Fibroblast of upper back skin (primary cell): ENCODE measurements at regions not wholly inside any gene's neighbourhood (a gene's known extent, or its start where the extent isn't known, plus 50 kb on each side); places are given as distances from the start of the nearest gene placed in this dataset.
A peak's percentile ranks its signal among the peaks of the same experiment; 100 is the strongest.
"Not testable (repeated sequence)": the region's sequence is repeated elsewhere in the genome, so short reads cannot be mapped to it uniquely, and the experiment has no call there.

ENCODE experiments used
- DNase-seq: peaks from one replicate; pipeline ENCODE4 v3.0.0-alpha.2; 2013

DNA sequence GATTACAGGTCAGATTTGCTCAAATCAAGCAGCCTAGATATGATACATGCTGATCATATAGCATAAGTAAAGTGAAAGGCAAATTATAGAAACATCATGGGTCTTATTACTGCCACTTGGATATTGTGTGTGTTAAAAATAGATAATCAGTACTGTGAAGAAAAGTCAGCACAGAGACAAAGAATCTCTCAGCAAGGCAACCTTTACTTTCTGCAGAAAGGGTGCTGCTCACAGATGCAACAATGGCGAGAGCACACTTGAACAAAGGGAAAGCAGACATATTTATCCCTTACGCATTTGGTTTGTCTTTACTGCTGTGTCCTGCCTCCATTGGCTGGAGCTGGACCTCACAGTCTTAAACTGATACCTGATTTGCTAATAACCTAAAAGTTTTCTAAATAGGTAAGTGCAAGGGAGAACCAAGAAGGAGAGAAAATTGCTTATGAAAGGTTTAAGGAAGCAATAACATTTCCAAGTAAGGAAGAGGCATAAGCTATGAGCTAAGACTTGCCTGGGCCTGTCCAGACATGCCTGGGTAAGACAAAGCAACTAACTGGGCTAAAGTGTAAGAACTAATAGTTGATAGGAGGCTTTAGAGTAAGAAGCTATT is 1310.8 kb upstream of the LRRTM3 start:
- no peak for DNase-seq

DNA sequence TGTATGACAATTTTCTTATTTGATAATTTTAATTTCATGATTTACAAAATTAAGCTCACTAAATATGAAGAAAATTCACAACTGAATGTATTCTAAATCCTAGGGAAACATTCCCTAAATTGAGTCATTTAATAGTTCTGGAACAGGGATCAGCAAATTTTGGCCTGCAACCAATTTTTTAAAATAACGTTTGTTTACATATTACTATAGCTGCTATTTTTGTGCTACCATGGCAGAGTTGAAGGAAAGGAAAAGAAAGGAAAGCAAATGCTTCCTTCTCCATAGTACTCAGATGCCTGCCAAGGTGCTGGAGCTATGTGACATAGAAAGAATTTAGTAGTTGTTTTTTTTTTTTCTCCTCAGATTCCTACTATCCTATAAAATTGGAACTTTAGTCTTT is 1307.7 kb upstream of the LRRTM3 start:
- DNase-seq, result peak; percentile 31

DNA sequence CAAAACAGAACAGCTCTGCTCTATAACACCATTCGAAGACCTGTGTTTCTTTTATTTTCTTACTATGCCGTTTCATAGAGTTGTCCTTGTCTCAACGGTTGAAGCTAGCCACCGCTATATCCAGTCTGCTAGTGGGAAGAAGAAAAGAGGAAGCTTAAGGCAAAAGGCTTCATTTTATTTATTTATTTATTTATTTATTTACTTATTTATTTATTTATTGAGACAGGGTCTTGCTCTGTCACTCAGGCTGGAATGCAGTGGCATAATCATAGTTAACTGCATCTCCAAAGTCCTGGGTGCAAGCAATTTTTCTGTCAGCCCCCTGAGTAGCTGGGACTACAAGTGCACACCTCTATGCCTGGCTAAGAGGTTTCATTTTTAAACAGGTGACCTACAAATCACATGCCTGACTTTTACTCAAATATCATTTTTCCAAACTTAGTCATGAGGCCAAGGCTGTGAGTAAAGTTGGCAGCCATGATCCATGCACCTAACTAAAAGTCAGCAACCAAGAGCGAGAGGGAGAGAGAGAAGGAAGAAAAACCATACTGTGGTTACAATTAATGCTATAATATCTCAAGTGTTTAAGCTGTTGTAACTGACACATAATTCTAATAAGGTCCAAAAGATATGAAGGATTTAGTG is 1305.3 kb upstream of the LRRTM3 start:
- DNase-seq, result no peak

DNA sequence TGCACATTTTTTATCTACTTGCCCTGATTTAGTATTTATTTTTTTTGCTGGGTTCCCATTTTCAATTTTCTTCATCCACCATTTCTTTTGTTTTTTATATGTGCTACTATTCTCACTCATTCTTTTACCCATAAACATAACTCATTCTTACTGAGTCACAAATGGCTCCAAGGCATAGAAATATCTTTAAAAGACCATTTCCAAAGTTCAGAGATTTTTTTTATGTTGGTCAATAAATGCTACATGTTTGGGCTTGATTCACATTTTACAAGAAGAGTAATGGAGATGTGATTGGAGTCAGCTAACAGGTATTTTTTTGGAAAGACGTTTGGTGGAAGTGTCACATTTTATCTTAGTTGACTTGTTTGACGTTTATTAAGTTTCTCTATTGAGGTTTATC is 1303.2 kb upstream of the LRRTM3 start:
- DNase-seq, result no peak

DNA sequence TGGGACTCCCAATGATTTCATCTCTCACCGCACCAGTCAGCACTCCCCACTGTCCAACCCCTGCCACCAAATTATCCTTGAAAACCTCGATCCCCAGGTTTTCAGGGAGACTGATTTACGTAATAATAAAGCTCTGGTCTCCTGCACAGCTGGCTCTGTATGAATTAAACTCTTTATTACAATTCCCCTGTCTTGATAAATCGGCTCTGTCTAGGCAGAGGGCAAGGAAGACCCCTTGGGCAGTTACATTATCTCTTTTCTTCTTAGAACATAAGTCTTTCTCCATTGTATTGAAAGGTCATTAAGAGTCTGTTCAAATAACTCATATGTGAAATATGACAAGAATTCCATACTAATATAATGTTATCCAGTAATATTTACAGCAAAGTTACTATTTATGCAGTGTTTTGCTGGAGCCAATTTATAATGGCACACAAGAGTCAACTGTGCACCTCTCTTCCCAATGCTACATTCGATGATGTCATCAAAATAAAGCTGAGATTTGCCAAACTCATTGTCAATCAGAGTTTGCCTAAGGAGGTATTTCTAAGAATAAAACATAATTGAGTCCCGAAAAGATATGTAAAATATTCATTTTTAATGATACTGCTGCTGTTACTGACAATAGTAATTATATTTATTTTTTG is 1297.2 kb upstream of the LRRTM3 start:
- DNase-seq, result peak; percentile 16

DNA sequence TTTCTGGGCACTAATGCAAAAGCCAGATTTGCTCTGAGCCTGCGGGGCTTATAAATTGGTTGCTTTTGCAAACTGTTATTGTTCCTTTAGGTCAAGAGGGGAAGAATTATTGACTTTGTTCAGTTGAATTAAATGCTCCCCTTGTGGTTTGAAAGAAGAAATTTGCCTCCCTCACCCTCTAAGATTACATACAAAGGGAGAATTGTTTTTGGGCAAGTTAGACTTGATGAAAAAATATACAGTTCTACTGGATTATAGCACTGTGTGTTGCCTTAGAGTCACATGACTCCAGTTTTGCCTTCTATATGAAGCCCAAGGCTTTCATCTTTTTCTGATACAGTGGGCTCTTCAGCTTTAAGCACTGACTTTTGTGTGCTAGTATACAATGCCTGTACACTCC is 1265.8 kb upstream of the LRRTM3 start:
- DNase-seq, result no peak

DNA sequence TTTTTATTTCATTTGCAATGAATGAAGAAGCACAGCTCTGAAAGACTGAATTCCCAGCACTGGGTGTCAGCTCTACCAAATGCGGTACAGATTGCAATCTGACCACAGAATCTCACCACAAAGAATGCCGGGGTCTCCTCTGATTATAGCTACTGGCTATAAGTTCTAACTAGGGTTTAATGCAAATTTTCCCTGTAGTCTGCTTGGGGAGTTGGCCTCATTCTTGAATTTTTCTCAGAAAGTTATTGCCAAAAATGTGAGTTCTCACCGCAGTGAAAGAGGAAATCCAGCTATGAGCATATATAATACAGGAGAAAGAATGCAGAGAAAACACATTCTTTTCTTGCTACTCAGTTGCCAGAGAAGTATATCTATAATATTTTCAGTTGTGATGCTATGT is 1255.7 kb upstream of the LRRTM3 start:
- peak; percentile 98 for DNase-seq

DNA sequence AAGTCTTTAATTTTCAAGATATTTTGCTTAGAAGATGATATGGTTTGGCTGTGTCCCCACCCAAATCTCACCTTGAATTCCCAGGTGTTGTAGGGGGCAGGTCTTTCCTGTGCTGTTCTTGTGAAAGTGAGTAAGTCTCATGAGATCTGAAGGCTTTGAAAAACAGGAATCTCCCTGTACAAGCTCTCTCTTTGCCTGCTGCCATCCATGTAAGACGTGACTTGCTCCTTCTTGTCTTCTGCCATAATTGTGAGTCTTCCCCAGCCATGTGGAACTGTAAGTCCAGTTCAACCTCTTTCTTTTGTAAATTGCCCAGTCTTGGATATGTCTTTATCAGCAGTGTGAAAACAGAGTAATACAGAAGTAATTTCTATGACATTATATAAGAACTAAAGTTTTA is 1255.2 kb upstream of the LRRTM3 start:
- not testable (repeated sequence) for DNase-seq

DNA sequence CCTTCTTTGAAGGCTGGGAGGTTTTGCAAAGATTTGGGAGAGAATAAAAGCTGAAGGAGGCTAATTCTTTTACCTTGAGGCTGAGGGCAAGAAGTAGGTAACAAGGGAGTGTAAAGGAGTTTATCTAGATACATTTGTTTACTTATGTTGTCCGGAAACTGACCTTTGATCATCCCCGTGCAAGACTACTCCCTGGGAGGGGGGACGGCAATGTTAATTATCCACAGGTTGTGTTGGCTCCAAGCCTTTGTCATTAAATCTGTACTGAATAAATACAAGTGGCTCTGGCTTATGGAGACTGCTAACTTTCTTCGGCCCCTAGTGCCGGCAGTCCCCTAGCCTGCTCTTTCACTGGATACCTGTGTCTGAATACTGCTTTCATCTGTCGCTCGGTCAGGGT is 1250.6 kb upstream of the LRRTM3 start:
- no peak for DNase-seq

DNA sequence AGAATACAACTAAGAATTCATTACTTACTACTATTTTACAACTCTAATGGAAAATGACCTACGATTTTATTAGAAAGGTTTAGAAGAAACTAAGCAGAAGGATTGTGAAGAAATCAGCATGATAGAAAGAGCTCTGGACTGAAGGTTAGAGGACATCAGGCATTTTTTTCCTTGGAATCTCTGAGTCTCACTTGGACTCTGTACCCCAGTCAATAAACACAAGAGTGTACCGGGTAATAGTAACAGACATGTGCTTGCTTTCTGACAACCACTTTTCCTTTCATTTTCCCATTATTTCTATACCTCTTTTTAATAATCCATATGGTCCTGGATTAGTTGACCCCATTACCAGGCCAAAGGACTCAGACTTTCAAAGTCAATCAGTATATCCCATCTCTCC is 1240.9 kb upstream of the LRRTM3 start:
- no peak for DNase-seq

DNA sequence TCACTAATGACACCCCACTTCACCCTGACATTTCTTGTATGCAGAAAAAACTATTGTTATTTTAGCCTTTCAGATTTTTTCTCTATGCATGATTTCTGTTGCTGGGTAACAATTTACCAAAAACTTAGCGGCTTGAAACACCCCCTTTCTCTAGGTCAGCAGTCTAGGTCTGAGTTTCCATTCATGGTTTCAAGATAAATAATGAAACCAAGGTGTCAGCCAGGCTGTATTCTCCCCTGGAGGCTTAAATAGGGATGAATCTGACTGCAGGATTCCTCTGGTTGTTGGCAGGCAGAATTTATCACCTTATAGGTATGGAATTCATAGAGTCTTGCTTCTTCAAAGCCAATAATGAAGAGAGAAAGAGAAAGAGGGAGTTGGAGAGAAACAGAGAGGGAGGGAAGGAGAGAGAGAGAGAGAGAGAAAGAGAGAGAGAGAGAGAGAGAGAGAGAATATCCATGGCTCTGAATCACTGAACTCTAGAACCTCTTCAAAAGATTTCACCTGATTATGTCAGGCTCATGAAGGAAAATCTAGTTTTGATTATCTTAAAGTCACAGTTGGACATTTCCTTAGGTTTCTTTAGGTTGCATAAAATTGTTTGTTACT is 1224.6 kb upstream of the LRRTM3 start:
- no peak for DNase-seq

DNA sequence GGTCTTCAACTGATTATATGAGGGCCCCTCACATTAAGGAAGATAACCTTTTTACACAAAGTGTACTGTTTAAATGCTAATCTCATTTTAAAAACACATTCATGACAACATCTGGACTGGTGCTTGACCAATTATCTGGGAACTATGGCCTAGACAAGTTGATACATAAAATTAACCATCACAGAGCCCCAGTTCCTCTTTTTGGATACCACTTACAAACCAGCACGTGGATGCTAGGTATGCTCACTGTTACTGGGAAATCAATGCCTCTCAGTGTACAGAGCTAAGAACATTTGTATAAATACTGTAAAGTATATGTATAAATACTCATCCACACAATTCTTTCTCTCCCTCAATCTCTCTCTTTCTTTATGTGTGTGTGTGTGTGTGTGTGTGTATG is 1217.8 kb upstream of the LRRTM3 start:
- DNase-seq, result no peak

DNA sequence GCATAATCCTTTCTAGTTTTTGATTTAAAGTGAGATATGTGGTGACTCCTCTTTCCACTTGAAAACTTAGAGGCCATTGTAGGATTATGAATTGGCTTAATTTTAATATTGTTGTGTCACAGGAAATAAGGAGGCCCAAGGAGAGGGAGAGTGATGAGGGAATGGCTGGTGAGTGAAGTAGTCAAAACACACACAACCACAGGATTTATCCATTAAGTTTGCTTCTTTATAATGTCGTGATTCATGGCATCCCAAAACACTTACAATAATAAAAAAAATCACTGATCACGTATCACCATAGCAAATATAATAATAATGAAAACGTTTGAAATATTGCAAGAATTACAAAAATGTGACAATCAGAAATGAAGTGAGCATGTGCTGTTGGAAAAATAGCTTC is 1215.5 kb upstream of the LRRTM3 start:
- peak; percentile 8 for DNase-seq

DNA sequence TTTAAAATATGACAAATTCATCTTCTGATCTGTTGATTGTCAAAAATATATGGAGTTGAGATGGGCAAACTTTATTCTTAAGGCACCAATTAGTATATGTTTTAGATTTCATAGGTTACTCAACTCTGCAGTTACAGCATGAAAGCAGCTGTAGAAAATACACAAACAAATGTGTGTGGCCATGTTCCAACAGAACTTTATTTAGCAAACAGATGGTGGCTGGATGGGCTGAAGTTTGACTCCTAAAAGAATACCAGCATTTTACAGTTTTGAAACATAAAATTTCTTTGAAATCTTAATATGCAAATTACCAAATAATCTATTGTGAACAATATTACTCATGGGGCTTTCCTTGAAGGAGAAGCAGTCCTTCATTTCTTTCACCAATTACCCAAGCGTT is 1206.0 kb upstream of the LRRTM3 start:
- DNase-seq, result no peak

DNA sequence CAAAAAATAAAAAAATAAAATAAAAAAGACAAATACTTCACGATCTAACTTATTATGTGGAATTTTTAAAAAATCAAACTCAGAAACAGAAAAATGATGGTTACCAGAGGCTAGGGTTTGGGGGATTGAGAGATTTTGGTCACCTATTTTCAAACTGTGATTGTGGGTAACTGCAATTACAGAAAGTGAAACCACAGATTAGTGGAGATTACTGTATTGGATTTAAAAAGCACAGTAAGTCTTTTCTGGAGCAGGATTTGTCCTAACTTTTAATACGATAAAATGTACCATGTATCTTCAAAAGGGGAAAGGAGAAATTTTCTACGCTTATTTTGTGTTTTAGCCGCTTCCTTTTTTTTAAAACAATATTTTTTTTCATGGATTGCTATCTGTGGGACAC is 1204.9 kb upstream of the LRRTM3 start:
- DNase-seq, result no peak

DNA sequence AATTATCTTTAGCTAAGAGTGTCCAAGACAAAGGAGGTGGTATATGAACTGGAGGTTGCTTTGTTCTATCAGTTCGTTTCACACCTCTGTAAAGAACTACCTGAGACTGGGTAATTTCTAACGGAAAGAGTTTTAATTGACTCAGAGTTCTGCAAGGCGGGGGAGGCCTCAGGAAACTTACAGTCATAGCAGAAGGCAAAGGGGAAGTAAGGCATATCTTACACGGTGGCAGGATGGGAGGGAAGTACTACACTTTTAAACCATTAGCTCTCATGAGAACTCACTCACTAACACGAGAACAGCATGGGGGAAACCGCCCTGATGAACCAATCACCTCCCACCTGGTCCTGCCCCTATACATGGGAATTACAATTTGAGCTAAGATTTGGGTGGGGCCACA is 1202.3 kb upstream of the LRRTM3 start:
- DNase-seq, result no peak

DNA sequence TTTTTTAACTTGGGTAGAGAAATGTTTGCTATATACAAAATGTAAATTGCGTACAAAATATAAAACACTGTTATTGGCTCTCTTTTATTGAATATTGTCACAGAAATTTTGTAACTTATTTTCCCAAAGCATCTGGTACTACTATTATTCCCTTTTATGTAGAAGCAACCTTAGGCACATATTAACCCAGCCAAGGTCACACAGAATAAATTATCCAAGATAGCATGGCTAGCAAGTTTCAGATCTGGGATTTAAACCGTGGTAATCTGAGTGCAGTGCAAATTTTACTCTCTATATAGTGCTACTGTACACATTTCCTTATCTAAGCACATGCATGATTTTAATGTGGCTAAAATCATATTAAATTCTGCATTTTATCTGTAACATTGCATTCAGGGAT is 1190.5 kb upstream of the LRRTM3 start:
- no peak for DNase-seq

DNA sequence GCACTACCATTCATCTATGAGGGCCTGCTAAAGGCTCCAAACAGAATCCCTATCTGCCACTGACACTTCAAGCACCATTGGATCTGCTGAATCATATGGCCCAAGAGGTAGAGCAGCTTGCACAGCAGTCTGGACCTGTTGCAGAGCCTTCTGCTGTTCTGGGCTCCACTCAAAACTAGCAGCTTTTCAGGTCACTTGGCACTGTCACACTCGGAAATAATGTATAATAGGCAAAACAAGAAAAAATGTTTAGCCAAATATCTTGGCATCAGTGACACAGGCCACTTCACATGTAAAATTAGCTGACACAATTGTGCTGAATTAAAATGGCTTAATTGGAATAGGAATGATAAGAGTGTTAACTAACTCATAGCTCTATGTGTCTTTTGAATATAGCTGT is 1182.9 kb upstream of the LRRTM3 start:
- DNase-seq, result no peak

DNA sequence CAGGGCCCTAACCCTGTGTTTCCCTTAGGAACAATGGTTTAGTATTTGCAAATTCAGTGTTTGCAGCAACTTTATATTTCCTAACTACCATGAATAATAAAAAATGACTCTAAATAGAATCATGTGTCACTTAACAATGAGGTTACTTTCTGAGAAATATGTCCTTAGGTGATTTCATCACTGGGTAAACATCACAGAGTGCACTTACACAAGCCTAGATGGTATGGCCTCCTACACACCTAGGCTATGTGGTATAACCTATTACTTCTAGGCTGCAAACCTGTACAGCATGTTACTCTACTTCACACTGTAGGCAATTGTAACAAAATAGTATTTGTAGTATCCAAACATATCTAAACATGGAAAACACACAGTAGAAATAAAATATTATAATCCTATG is 1174.6 kb upstream of the LRRTM3 start:
- no peak for DNase-seq

DNA sequence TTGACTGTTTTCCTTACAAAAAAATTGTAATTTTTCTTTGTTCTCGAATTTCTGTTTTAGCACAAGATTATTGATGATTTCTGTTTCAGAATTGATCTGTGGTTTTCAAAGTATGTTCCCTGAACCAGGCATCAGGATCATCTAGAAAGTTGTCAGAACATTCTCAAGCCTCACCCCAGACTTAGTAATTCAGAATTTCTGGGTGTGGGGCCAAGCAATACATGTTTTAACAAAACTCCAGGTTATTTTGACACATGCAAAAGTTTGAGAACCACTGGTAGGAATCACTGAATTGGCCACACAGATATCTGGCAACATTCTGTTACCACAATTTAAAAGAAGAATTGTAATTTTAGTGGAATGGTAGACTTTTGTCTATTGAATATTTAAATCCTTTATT is 1173.9 kb upstream of the LRRTM3 start:
- DNase-seq, result no peak

DNA sequence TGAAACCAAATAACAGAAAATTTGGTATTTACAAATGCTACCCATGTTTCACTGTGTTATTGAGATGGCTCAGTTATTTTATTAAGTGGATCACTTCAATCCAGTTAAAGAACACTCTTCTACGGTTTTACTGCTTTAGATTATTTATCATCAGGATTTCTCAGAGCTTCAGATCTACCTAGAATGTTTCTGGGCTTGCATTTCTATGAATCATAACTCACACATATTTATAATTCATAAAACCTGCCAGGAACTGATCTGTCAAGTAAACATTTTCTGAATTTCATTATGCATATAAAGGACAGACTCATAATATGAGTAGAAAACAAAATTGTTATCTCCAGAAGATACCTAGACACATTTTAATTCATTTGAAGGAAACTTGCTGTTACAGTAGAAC is 1172.3 kb upstream of the LRRTM3 start:
- DNase-seq, result no peak

DNA sequence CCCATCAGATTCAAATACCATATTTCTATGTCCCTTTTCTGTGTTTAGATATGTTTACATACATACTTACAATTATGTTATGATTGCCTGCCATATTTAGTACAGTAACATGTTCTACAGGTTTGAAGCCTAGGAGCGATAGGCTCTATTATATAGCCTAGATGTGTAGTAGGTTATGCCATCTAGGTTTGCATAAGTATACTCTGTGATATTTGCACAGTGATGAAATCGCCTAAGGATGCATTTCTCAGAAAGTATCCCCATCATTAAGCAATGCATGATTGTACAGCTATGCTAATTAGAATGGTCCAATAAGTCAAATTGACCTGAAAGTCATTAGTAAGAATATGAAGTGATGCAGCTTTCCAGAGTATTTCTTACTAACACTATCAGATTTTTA is 1171.7 kb upstream of the LRRTM3 start:
- DNase-seq, result no peak

DNA sequence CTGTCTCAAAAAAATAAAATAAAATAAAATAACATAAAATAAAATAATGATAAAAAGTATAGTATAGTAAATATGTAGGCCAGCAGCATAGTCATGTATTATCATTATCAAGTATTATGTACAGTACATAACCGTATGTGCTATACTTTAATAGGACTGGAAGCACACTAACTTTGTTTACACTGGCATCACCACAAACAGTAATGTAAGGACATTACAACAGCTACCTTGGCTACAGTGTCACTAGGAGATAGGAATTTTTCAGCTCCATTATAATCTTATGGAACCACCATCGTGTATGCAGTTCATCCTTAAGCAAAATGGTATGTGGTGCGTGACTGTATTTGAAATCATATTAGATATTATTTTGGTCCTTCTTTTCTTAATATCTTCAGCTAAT is 1163.5 kb upstream of the LRRTM3 start:
- DNase-seq, result no peak

DNA sequence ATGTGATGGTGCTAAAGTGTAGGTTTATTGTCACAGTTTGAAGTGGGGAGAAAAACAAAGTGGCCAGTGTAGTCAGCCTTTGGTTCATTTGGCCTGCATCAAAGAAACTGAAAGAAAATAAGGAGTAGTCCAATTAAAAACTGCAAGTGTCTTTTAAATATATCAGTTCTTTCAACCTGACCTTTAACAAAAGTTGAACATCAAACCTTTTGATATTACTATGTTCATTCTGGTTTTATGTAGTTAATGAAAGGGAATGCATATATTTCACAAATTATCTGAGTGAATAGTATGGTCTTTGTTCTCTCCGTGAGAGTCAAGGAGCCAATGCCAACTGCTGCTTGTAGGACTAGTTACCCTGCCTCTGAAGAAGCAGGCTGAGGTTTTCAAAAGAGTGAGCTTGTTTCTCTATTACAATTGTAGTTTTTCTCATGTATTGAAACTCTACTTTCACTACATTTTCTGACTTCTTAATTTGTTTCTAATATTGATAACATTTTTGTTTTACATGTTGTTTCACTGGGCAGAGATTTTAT is 1160.8 kb upstream of the LRRTM3 start:
- no peak for DNase-seq
